Fibroblast of villous mesenchyme (primary cell): ENCODE measurements at regions not wholly inside any gene's neighbourhood (a gene's known extent, or its start where the extent isn't known, plus 50 kb on each side); places are given as distances from the start of the nearest gene placed in this dataset.
"Not testable (repeated sequence)": the region's sequence is repeated elsewhere in the genome, so short reads cannot be mapped to it uniquely, and the experiment has no call there.

Source experiments
- DNase-seq: peaks from one replicate; pipeline ENCODE4 v3.0.0-alpha.2; 2010; ENCODE audit warnings: low read depth
- H3K4me3 ChIP-seq: 2 replicates; pipeline ENCODE4 v1.5.1; 2011; ENCODE audit warnings: low read depth, mild to moderate bottlenecking, low read length
- TF ChIP-seq, protein P1 (sequence below): IDR thresholded peaks from 2 replicates; pipeline ENCODE4 v1.5.1; 2012; ENCODE audit warnings: low read depth, mild to moderate bottlenecking, low read length; ENCODE audit not compliant: insufficient read depth

GRCh38 chr6:90457867-90458259 lies 129.0 kb downstream of the MAP3K7 start:
- no peak overlapping the region for H3K4me3 ChIP-seq
- TF ChIP-seq, protein P1, sequence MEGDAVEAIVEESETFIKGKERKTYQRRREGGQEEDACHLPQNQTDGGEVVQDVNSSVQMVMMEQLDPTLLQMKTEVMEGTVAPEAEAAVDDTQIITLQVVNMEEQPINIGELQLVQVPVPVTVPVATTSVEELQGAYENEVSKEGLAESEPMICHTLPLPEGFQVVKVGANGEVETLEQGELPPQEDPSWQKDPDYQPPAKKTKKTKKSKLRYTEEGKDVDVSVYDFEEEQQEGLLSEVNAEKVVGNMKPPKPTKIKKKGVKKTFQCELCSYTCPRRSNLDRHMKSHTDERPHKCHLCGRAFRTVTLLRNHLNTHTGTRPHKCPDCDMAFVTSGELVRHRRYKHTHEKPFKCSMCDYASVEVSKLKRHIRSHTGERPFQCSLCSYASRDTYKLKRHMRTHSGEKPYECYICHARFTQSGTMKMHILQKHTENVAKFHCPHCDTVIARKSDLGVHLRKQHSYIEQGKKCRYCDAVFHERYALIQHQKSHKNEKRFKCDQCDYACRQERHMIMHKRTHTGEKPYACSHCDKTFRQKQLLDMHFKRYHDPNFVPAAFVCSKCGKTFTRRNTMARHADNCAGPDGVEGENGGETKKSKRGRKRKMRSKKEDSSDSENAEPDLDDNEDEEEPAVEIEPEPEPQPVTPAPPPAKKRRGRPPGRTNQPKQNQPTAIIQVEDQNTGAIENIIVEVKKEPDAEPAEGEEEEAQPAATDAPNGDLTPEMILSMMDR = no peak
- no peak for DNase-seq

GRCh38 chr6:90456997-90457866 lies 129.6 kb downstream of the MAP3K7 start:
- DNase-seq = not testable (repeated sequence)

GRCh38 chr6:90456001-90456400 lies 130.9 kb downstream of the MAP3K7 start:
- DNase-seq = no peak
- no peak overlapping the region for H3K4me3 ChIP-seq
- TF ChIP-seq, protein P1 = no peak

More at GRCh38 chr6:90456997-90457866, 129.6 kb downstream of the MAP3K7 start:
- H3K4me3 ChIP-seq = not testable (repeated sequence)

DNA sequence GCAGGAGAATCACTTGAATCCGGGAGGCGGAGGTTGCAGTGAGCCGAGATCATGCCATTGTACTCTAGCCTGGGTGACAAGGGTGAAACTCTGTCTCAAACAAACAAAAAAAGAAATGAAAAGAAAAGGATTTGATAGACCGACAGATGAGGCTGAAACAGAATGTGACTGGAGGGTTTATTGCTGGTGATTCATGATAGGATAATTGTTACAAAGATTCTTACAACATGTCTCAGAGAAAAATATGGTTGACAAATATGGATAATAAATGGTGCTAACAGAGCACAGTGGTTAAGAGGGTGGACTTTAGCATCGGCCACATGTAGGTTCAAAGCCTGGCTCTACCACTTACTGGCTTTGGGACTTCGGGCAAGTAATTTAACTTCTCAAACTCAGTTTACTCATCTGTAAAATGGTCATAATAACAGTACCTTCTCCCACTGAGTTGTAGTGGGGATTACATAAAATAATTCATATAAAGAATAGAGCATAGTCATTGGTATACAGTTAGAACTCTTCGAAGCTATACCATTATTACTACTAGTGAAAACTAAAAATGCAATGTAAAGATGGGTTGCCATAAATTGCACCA lies 131.9 kb downstream of the MAP3K7 start:
- TF ChIP-seq, protein P1 = no peak
- no peak overlapping the region for H3K4me3 ChIP-seq
- DNase-seq = no peak

GRCh38 chr6:90450268-90450953 lies 136.5 kb downstream of the MAP3K7 start:
- TF ChIP-seq, protein P1 = no peak
- H3K4me3 ChIP-seq = no peak overlapping the region
- no peak for DNase-seq

- TF ChIP-seq, protein P1 = no peak
- H3K4me3 ChIP-seq = no peak overlapping the region
- no peak for DNase-seq
These were observed 137.6 kb downstream of the MAP3K7 start for GRCh38 chr6:90449311-90449710.

GRCh38 chr6:90448836-90449235 lies 138.0 kb downstream of the MAP3K7 start:
- no peak overlapping the region for H3K4me3 ChIP-seq
- DNase-seq = no peak
- TF ChIP-seq, protein P1 = no peak
